ENCODE measurements at regions not wholly inside any gene's neighbourhood (a gene's known extent, or its start where the extent isn't known, plus 50 kb on each side); places are given as distances from the start of the nearest gene placed in this dataset.

- TF ChIP-seq REST (IDR thresholded peaks at IDR 0.05; ENCODE audit: insufficient read depth in 1 of 2, low read depth in 2 of 2, low read length in 2 of 2): no peak
- no peak for TF ChIP-seq FOXP2 (optimal IDR thresholded peaks at IDR 0.05; ENCODE audit: borderline replicate concordance, extremely low read depth, extremely low read length, insufficient read depth)
- no peak for TF ChIP-seq TAF1 (IDR thresholded peaks at IDR 0.05; ENCODE audit: borderline replicate concordance, insufficient read depth, low read length)
- no peak for TF ChIP-seq POLR2AphosphoS5 (IDR thresholded peaks at IDR 0.05; ENCODE audit: low read depth, low read length)
- no peak for TF ChIP-seq SIN3A (IDR thresholded peaks at IDR 0.05; ENCODE audit: borderline replicate concordance, insufficient read depth, low read length)
Measured at GRCh38 chr6:164453835-164454234, 855.6 kb downstream of the C6orf118 start.

GRCh38 chr6:164442572-164442971, 866.8 kb downstream of the C6orf118 start:
- TF ChIP-seq SIN3A (IDR thresholded peaks at IDR 0.05; ENCODE audit: borderline replicate concordance, insufficient read depth, low read length): no peak

GRCh38 chr6:164439331-164439730, 870.1 kb downstream of the C6orf118 start:
- TF ChIP-seq TAF1 (IDR thresholded peaks at IDR 0.05; ENCODE audit: borderline replicate concordance, insufficient read depth, low read length) (no peak), FOXP2 (optimal IDR thresholded peaks at IDR 0.05; ENCODE audit: borderline replicate concordance, extremely low read depth, extremely low read length, insufficient read depth) (no peak), SIN3A (IDR thresholded peaks at IDR 0.05; ENCODE audit: borderline replicate concordance, insufficient read depth, low read length) (no peak), REST (IDR thresholded peaks at IDR 0.05; ENCODE audit: insufficient read depth in 1 of 2, low read depth in 2 of 2, low read length in 2 of 2) (no peak), POLR2AphosphoS5 (IDR thresholded peaks at IDR 0.05; ENCODE audit: low read depth, low read length) (no peak)

- no peak for TF ChIP-seq SIN3A (IDR thresholded peaks at IDR 0.05; ENCODE audit: borderline replicate concordance, insufficient read depth, low read length)
- TF ChIP-seq POLR2AphosphoS5 (IDR thresholded peaks at IDR 0.05; ENCODE audit: low read depth, low read length): no peak
- no peak for TF ChIP-seq TAF1 (IDR thresholded peaks at IDR 0.05; ENCODE audit: borderline replicate concordance, insufficient read depth, low read length)
- no peak for TF ChIP-seq REST (IDR thresholded peaks at IDR 0.05; ENCODE audit: insufficient read depth in 1 of 2, low read depth in 2 of 2, low read length in 2 of 2)
- TF ChIP-seq FOXP2 (optimal IDR thresholded peaks at IDR 0.05; ENCODE audit: borderline replicate concordance, extremely low read depth, extremely low read length, insufficient read depth): no peak
Measured at GRCh38 chr6:164436976-164437375, 872.4 kb downstream of the C6orf118 start.

GRCh38 chr6:164427728-164428402, 881.5 kb downstream of the C6orf118 start:
- no peak for TF ChIP-seq REST (IDR thresholded peaks at IDR 0.05; ENCODE audit: insufficient read depth in 1 of 2, low read depth in 2 of 2, low read length in 2 of 2)
- no peak for TF ChIP-seq TAF1 (IDR thresholded peaks at IDR 0.05; ENCODE audit: borderline replicate concordance, insufficient read depth, low read length)
- no peak for TF ChIP-seq SIN3A (IDR thresholded peaks at IDR 0.05; ENCODE audit: borderline replicate concordance, insufficient read depth, low read length)
- no peak for TF ChIP-seq POLR2AphosphoS5 (IDR thresholded peaks at IDR 0.05; ENCODE audit: low read depth, low read length)
- TF ChIP-seq FOXP2 (optimal IDR thresholded peaks at IDR 0.05; ENCODE audit: borderline replicate concordance, extremely low read depth, extremely low read length, insufficient read depth): no peak
